Peyer's patch (tissue), 4 donors: ENCODE measurements at regions not wholly inside any gene's neighbourhood (a gene's known extent, or its start where the extent isn't known, plus 50 kb on each side); places are given as distances from the start of the nearest gene placed in this dataset.

Experiments
- DNase-seq, 3 donors: peaks; one replicate each; pipeline ENCODE4 v3.0.0-alpha.2; 2017 to 2019
- H3K27ac ChIP-seq, 4 donors: fragments of 200-600 bp; sonication (generic); one replicate each; pipeline ENCODE4 v1.5.1; 2016 to 2019
- H3K27me3 ChIP-seq, 2 donors: fragments of 200-600 bp; sonication (generic); one replicate each; pipeline ENCODE4 v1.5.1; 2019
- H3K36me3 ChIP-seq, 3 donors: fragments of 200-600 bp; sonication (generic); one replicate each; pipeline ENCODE4 v1.5.1; 2016 to 2019
- H3K4me1 ChIP-seq, 4 donors: fragments of 200-600 bp; sonication (generic); one replicate each; pipeline ENCODE4 v1.5.1; 2016 to 2019
- H3K4me3 ChIP-seq, 4 donors: fragments of 200-600 bp; sonication (generic); 1 replicate in 3 of 4; 2 replicates in 1 of 4; pipeline ENCODE4 v1.5.1; 2016 to 2019; ENCODE audit warnings: mild to moderate bottlenecking in 1 of 4
- H3K9me3 ChIP-seq, 4 donors: fragments of 200-600 bp; sonication (generic); one replicate each; pipeline ENCODE4 v1.5.1; 2016 to 2019; ENCODE audit warnings: mild to moderate bottlenecking in 1 of 4
- CTCF ChIP-seq, 6 experiments: fragments of 450-650 bp in 4 of 6; fragments of 200-600 bp in 2 of 6; sonication (generic) in 1 of 6; IDR thresholded peaks; one replicate each; pipeline ENCODE4 v1.5.1; 2017 to 2019; ENCODE audit warnings: antibody characterized with exemption in 6 of 6, mild to moderate bottlenecking in 3 of 6, moderate library complexity in 1 of 6
- POLR2A ChIP-seq, 2 donors: fragments of 450-650 bp; IDR thresholded peaks; one replicate each; pipeline ENCODE4 v1.5.1; 2017; ENCODE audit warnings: antibody characterized with exemption in 2 of 2, mild to moderate bottlenecking in 2 of 2, moderate library complexity in 2 of 2

- no peak for DNase-seq
- no peak for TF ChIP-seq POLR2A (IDR thresholded peaks at IDR 0.05)
- TF ChIP-seq CTCF (IDR thresholded peaks at IDR 0.05): no peak
- H3K36me3 ChIP-seq: no peaks in the 10 kb centered on the region
Observed at GRCh38 chr5:167352801-167353200, 938.6 kb upstream of the WWC1 start.

GRCh38 chr5:167355346-167355745, 936.1 kb upstream of the WWC1 start:
- Histone ChIP-seq H3K9me3 (no peaks in the 10 kb centered on the region), H3K27ac (no peak overlapping the region), H3K27me3 (no peaks in the 10 kb centered on the region), H3K4me3 (no peak overlapping the region), H3K36me3 (no peaks in the 10 kb centered on the region), H3K4me1 (no peaks in the 10 kb centered on the region)
- no peak for TF ChIP-seq CTCF (IDR thresholded peaks at IDR 0.05)
- TF ChIP-seq POLR2A (IDR thresholded peaks at IDR 0.05): no peak
- no peak for DNase-seq

More at GRCh38 chr5:167352801-167353200, 938.6 kb upstream of the WWC1 start:
- Histone ChIP-seq H3K27ac (no peak overlapping the region), H3K9me3 (no peaks in the 10 kb centered on the region), H3K27me3 (no peaks in the 10 kb centered on the region), H3K4me3 (no peak overlapping the region), H3K4me1 (no peaks in the 10 kb centered on the region)

GRCh38 chr5:167356374-167356773, 935.1 kb upstream of the WWC1 start:
- H3K27ac ChIP-seq: no peak overlapping the region
- no peaks in the 10 kb centered on the region for H3K9me3 ChIP-seq
- TF ChIP-seq CTCF (IDR thresholded peaks at IDR 0.05): no peak
- no peaks in the 10 kb centered on the region for H3K27me3 ChIP-seq
- no peak for DNase-seq
- H3K4me3 ChIP-seq: no peak overlapping the region
- no peaks in the 10 kb centered on the region for H3K36me3 ChIP-seq
- no peaks in the 10 kb centered on the region for H3K4me1 ChIP-seq

- Histone ChIP-seq H3K9me3 (no peaks in the 10 kb centered on the region), H3K4me3 (no peak overlapping the region), H3K27me3 (no peaks in the 10 kb centered on the region), H3K4me1 (no peaks in the 10 kb centered on the region), H3K27ac (no peak overlapping the region), H3K36me3 (no peaks in the 10 kb centered on the region)
- DNase-seq: no peak
- TF ChIP-seq POLR2A (IDR thresholded peaks at IDR 0.05) (no peak), CTCF (IDR thresholded peaks at IDR 0.05) (no peak)
Observed at GRCh38 chr5:167358868-167359492, 932.5 kb upstream of the WWC1 start.

- H3K36me3 ChIP-seq: no peaks in the 10 kb centered on the region
- no peak overlapping the region for H3K27ac ChIP-seq
- H3K4me3 ChIP-seq: no peak overlapping the region
- no peak for DNase-seq
- no peaks in the 10 kb centered on the region for H3K9me3 ChIP-seq
- no peaks in the 10 kb centered on the region for H3K4me1 ChIP-seq
- H3K27me3 ChIP-seq: no peaks in the 10 kb centered on the region
- no peak for TF ChIP-seq POLR2A (IDR thresholded peaks at IDR 0.05)
Observed at GRCh38 chr5:167361795-167362194, 929.6 kb upstream of the WWC1 start.

GRCh38 chr5:167363065-167363464, 928.4 kb upstream of the WWC1 start:
- Histone ChIP-seq H3K4me1 (no peaks in the 10 kb centered on the region), H3K27ac (no peak overlapping the region), H3K4me3 (no peak overlapping the region), H3K9me3 (no peaks in the 10 kb centered on the region), H3K36me3 (no peaks in the 10 kb centered on the region), H3K27me3 (no peaks in the 10 kb centered on the region)
- TF ChIP-seq POLR2A (IDR thresholded peaks at IDR 0.05): no peak
- no peak for DNase-seq

GRCh38 chr5:167375125-167375524, 916.3 kb upstream of the WWC1 start:
- no peak overlapping the region for H3K4me3 ChIP-seq
- no peak for DNase-seq
- H3K27ac ChIP-seq: no peak overlapping the region
- no peaks in the 10 kb centered on the region for H3K27me3 ChIP-seq
- H3K4me1 ChIP-seq: no peaks in the 10 kb centered on the region
- no peaks in the 10 kb centered on the region for H3K9me3 ChIP-seq
- no peak for TF ChIP-seq POLR2A (IDR thresholded peaks at IDR 0.05)
- H3K36me3 ChIP-seq: no peaks in the 10 kb centered on the region
